ENCODE measurements at regions not wholly inside any gene's neighbourhood (a gene's known extent, or its start where the extent isn't known, plus 50 kb on each side); places are given as distances from the start of the nearest gene placed in this dataset.
A peak's percentile ranks its signal among the peaks of the same experiment; 100 is the strongest.

DNA sequence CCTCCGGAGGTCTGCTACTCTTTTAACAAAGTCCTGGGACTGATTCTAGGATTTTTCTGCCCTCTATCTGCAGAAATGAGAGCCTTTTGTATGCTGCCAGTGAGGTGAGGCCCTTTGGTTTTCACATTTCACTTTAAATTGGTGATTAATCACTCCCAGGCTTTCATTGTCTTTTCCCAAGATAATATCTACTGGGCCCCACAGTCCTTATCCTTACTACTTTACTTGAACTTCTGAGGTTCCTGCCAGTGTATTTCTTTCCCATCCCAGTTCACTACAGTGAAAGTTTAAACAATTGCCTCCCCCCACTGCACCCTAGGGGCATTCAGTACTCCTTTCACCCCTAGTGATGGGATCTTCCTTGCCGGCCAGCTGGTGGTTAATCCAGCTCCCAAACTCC, 127.4 kb upstream of the INHBA start:
- no peak overlapping the region for H3K27ac ChIP-seq (ENCODE audit: insufficient read depth, low read length)
- H4K20me1 ChIP-seq (ENCODE audit: control insufficient read depth, extremely low read depth, insufficient read depth, low read length): no peaks in the 10 kb centered on the region
- peaks cover 3% of the 10 kb centered on the region for H3K4me1 ChIP-seq (ENCODE audit: control insufficient read depth, extremely low read depth, insufficient read depth, low read length)
- no peak overlapping the region for H3K9ac ChIP-seq (ENCODE audit: insufficient read depth, low read length)
- no peaks in the 10 kb centered on the region for H3K9me3 ChIP-seq (ENCODE audit: control insufficient read depth, insufficient read depth, low read depth, low read length)
- peak in 1 of 2 donors; percentile 36 for DNase-seq (ENCODE audit: low read depth in 2 of 2)
- H3K79me2 ChIP-seq (ENCODE audit: control insufficient read depth, insufficient read depth, low read length): no peaks in the 10 kb centered on the region
- H3K4me2 ChIP-seq (ENCODE audit: extremely low read depth, insufficient read depth, low read length): no peak overlapping the region
- H3K27me3 ChIP-seq (ENCODE audit: control insufficient read depth, insufficient read depth, low read length): no peaks in the 10 kb centered on the region
- no peak for TF ChIP-seq CTCF (conservative IDR thresholded peaks at IDR 0.05 in 1 of 2, IDR thresholded peaks at IDR 0.05 in 1 of 2; ENCODE audit: low read depth in 1 of 2, low read length in 2 of 2)
- TF ChIP-seq EZH2 (IDR thresholded peaks at IDR 0.05; ENCODE audit: low read length, missing control alignments): no peak
- H3K36me3 ChIP-seq (ENCODE audit: control insufficient read depth, insufficient read depth, low read length): no peaks in the 10 kb centered on the region
- no peak overlapping the region for H3K4me3 ChIP-seq (replicated peaks in 1 of 4; ENCODE audit: control extremely low read depth in 1 of 4, insufficient read depth in 1 of 4, low read depth in 3 of 4, low read length in 4 of 4)
- H2AFZ ChIP-seq (ENCODE audit: low read length): no peak overlapping the region

DNA sequence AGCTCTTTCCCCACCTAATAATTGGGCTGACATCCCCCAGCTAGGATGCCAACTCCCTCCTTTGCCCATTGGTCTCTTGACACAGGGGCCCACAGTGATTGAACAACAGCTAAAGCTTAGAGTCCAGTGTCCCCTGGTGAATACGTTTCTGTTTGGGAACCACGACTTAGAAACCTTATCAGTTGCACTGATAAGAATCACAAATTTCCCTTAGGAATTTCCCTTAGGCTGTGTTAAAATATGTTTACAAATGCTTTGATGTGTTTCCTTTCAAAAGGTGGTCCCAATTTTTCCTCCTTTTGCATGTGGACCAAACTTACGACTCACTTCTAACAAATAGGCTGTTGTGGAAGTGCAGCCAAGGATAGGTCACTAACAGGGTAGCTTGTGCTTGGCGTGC, 126.0 kb upstream of the INHBA start:
- TF ChIP-seq CTCF (conservative IDR thresholded peaks at IDR 0.05 in 1 of 2, IDR thresholded peaks at IDR 0.05 in 1 of 2; ENCODE audit: low read depth in 1 of 2, low read length in 2 of 2) (no peak), EZH2 (IDR thresholded peaks at IDR 0.05; ENCODE audit: low read length, missing control alignments) (no peak)
- Histone ChIP-seq H3K27me3 (ENCODE audit: control insufficient read depth, insufficient read depth, low read length) (no peaks in the 10 kb centered on the region), H4K20me1 (ENCODE audit: control insufficient read depth, extremely low read depth, insufficient read depth, low read length) (no peaks in the 10 kb centered on the region), H3K4me2 (ENCODE audit: extremely low read depth, insufficient read depth, low read length) (no peak overlapping the region), H3K4me3 (replicated peaks in 1 of 4; ENCODE audit: control extremely low read depth in 1 of 4, insufficient read depth in 1 of 4, low read depth in 3 of 4, low read length in 4 of 4) (no peak overlapping the region), H3K4me1 (ENCODE audit: control insufficient read depth, extremely low read depth, insufficient read depth, low read length) (peaks cover 7% of the 10 kb centered on the region), H3K79me2 (ENCODE audit: control insufficient read depth, insufficient read depth, low read length) (no peaks in the 10 kb centered on the region), H2AFZ (ENCODE audit: low read length) (no peak overlapping the region), H3K9ac (ENCODE audit: insufficient read depth, low read length) (no peak overlapping the region), H3K36me3 (ENCODE audit: control insufficient read depth, insufficient read depth, low read length) (no peaks in the 10 kb centered on the region), H3K9me3 (ENCODE audit: control insufficient read depth, insufficient read depth, low read depth, low read length) (no peaks in the 10 kb centered on the region), H3K27ac (ENCODE audit: insufficient read depth, low read length) (no peak overlapping the region)
- DNase-seq (ENCODE audit: low read depth in 2 of 2): no peak

GRCh38 chr7:41826641-41827040, 123.8 kb upstream of the INHBA start:
- no peak overlapping the region for H2AFZ ChIP-seq (ENCODE audit: low read length)

More at GRCh38 chr7:41826641-41827040, 123.8 kb upstream of the INHBA start:
- Histone ChIP-seq H3K4me1 (ENCODE audit: control insufficient read depth, extremely low read depth, insufficient read depth, low read length) (peaks cover 10% of the 10 kb centered on the region), H3K79me2 (ENCODE audit: control insufficient read depth, insufficient read depth, low read length) (no peaks in the 10 kb centered on the region), H3K9ac (ENCODE audit: insufficient read depth, low read length) (no peak overlapping the region), H3K4me2 (ENCODE audit: extremely low read depth, insufficient read depth, low read length) (no peak overlapping the region), H3K27me3 (ENCODE audit: control insufficient read depth, insufficient read depth, low read length) (no peaks in the 10 kb centered on the region), H3K9me3 (ENCODE audit: control insufficient read depth, insufficient read depth, low read depth, low read length) (no peaks in the 10 kb centered on the region), H3K4me3 (replicated peaks in 1 of 4; ENCODE audit: control extremely low read depth in 1 of 4, insufficient read depth in 1 of 4, low read depth in 3 of 4, low read length in 4 of 4) (no peak overlapping the region), H4K20me1 (ENCODE audit: control insufficient read depth, extremely low read depth, insufficient read depth, low read length) (no peaks in the 10 kb centered on the region), H3K27ac (ENCODE audit: insufficient read depth, low read length) (no peak overlapping the region), H3K36me3 (ENCODE audit: control insufficient read depth, insufficient read depth, low read length) (no peaks in the 10 kb centered on the region)
- TF ChIP-seq EZH2 (IDR thresholded peaks at IDR 0.05; ENCODE audit: low read length, missing control alignments): no peak
- TF ChIP-seq CTCF (conservative IDR thresholded peaks at IDR 0.05 in 1 of 2, IDR thresholded peaks at IDR 0.05 in 1 of 2; ENCODE audit: low read depth in 1 of 2, low read length in 2 of 2): no peak
- no peak for DNase-seq (ENCODE audit: low read depth in 2 of 2)

All from fibroblast of lung (primary cell).